Inflammatory macrophage (primary cell): ENCODE measurements at regions not wholly inside any gene's neighbourhood (a gene's known extent, or its start where the extent isn't known, plus 50 kb on each side); places are given as distances from the start of the nearest gene placed in this dataset.
"Not testable (repeated sequence)": the region's sequence is repeated elsewhere in the genome, so short reads cannot be mapped to it uniquely, and the experiment has no call there.

Experiments used
- DNase-seq, 2 donors: peaks; one replicate each; pipeline ENCODE4 v3.0.0-alpha.2; 2020 to 2022

DNA sequence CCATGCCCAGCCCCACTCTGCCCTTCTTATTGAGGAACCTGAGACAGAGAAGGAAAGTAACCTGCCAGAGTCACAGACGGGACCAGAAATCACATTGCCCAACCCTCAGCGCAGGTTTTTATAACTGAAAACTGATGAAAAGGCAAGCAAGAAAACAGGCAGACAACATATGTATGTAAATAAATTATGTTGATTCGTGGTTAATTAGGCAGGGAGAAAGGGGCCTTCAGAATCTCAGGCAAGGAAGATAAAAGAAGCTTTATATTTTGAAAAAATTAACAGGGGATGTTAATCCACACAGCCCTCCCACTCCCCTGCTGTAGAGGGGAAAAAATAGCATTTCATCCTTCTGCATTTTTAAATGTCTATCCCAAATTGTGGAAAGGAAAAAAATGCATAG lies 378.5 kb downstream of the PIK3C3 start:
- DNase-seq = no peak

DNA sequence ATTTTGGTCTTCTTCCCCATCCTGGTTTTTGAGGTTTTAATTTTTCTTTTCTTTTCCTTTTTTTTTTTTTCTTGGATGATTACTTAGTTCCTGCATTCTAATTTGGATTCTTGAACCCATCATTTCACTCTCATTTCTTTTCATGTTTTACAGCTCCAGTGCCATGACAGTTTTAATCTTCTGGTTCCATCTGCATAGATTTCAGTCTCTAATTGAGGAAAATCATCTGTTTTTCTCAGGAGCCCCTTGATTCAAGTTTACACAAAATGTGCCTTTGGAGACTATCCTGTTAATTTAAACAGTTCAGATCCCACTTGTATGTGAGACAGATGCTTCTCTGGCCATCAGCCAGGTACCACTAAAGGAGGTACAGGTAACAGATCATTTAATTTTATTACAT lies 379.9 kb downstream of the PIK3C3 start:
- no peak for DNase-seq

DNA sequence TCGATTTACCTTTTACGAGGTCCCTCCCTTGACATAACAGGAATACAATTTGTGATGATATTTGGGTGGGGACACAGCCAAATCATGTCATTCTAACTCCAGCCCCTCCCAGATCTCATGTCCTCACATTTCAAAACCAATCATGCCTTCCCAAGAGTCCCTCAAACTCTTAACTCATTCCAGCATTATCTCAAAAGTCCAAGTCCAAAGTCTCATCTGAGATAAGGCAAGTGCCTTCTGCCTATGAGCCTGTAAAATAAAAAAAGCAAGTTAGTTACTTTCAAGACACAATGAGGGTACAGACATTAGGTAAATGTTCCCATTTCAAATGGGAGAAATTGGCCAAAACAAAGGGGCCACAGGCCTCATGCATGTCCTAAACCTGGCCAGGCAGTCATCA lies 381.1 kb downstream of the PIK3C3 start:
- DNase-seq = no peak

DNA sequence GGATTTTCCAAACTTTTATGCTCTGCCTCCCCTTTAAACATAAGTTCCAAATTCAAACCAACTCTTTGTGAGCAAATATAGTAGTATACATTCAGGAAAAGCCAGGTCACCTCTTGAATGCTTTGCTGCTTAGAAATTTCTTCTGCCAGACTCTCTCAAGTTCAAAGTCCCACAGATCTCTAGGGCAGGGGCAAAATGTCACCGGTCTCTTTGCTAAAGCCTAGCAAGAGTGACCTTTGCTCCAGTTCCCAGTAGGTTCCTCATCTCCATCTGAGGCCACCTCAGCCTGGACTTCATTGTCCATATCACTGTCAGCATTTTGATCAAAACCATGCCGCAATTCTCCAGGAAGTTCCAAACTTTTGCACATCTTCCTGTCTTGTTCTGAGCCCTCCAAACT lies 382.3 kb downstream of the PIK3C3 start:
- DNase-seq = not testable (repeated sequence)

DNA sequence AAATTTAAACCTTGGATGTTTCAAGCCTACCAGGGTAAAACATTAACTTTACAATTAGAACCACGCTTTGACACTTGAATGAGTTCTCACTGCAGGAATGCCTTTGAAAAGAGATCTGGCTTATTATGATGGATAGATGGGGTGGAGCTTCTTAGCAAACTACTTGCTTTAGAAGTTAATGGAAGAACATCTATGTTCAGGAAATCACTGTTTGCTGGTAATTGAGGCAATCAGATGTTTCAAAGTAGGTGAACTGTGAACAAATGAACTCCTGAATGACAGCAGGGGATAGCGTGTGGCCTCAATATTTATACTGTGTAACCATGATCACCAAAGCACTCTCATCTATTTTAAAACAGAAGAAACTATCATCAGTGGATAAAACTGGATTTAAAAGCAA lies 383.6 kb downstream of the PIK3C3 start:
- DNase-seq = no peak

DNA sequence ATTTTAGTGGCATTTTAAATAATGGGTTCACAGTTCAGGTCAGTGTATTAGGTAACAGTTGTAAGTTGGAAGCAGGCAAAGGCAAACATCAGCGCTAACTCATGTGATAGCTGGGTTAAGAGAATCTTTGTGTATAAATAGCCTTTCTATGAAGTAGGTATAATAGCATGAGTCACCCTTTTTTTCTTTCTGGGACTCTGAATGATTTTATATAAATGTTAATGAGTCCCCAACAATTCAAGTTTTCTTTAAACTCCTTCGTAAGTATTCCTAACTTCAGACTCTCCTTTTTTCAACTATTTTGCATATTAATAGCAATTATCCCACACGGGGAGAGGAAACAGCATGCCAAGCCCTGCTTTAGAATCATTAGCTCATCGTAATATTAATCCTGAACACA lies 384.3 kb downstream of the PIK3C3 start:
- DNase-seq = no peak

DNA sequence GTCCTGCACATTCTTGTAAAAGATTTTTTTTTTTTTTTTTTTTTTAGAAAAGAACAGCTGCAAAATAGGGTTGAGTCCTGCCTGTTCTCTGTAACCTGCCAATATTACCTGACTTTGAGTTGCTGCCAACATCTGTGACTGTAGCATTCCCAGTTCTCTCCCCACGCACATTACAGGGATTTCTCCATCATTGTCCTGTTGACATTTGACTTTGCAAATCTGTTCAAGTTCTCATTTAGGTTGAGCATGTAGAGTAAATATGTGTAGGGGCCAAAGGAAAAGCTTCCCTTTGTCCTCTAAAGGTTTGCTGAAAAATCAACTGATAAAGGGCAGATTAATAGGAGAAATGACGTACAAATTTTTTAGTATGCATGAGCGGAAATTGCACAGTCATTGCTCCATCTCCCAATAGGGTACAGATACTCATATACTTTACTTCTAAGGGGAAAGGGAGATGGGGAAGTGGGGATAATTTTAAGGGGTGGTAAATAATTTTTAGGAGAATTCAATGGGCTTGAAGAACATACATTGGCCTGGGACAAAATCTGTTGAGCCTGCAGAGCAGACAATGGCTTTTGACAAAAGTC lies 385.5 kb downstream of the PIK3C3 start:
- DNase-seq = no peak

DNA sequence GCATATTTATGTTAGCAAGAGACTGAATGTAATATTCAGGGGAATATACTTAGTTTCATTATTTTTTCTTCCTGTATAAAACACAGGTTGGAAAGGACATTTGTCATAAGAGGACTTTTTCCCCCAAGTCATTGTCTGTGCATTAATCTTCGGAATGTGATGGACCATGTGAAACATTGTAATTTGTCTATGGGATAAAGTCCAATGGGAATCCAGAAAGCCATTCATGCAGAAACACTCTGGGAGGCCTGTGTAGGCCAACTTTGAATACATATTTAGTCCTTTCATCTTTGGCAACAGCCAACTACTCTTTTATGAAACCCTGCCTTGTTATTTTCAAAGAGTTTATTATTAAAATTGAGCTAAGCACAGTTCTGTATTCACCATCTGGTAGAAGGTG lies 386.4 kb downstream of the PIK3C3 start:
- no peak for DNase-seq

DNA sequence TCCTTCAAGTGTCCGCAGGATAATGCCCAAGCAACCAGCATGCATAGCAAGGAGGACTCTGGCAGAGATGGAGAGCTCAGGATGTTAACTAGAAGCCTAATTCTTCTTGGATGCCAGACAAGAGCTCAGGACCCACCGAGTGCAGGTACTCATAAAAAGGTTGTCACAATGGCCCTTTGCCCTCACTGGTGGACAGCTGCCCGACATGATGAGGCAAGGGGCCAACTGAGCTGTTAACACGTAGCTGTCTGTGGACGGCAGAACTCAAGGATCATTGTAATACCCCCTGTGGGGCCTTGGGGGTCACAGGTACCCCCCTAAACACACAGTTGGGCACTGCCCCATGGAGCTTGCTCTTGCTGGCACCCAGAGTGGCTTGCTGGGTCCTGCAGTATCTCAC lies 393.7 kb downstream of the PIK3C3 start:
- DNase-seq = no peak

DNA sequence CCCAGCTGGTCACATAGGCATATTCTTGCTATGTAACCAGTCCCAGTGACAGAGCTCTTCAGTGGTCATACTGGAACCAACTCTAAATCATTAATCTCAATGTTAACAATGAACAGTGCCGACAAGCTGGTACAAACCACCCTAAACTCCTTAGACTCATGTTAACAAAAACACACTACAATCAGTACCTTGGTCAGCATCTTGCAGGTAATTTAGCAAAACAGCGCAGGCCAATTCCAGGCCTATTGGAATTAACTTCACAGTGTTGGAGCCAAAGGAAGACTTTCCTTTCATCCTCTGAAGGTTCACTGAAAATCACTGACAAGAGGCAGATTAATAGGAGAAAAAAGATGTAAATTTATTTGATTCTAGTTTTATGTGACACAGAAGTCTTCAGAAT lies 396.4 kb downstream of the PIK3C3 start:
- no peak for DNase-seq

DNA sequence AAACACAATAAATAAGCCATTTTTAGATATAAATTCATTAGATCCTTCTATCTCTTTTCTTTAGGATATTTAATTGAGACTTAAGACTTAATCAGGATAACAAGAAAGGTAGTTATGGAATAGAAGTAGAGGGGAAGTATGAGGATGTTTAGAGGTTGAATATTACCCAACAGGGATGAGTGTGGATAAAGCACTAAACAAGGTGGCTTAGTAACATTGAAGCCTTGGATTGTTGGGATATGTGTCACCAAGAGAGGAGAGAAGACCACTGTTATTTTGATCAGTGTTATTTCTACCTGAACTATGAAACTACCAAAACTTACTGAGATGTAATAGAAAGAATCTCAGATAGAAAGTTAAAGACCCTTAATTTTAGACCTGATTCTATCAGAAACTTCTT lies 405.7 kb downstream of the PIK3C3 start:
- DNase-seq = no peak

DNA sequence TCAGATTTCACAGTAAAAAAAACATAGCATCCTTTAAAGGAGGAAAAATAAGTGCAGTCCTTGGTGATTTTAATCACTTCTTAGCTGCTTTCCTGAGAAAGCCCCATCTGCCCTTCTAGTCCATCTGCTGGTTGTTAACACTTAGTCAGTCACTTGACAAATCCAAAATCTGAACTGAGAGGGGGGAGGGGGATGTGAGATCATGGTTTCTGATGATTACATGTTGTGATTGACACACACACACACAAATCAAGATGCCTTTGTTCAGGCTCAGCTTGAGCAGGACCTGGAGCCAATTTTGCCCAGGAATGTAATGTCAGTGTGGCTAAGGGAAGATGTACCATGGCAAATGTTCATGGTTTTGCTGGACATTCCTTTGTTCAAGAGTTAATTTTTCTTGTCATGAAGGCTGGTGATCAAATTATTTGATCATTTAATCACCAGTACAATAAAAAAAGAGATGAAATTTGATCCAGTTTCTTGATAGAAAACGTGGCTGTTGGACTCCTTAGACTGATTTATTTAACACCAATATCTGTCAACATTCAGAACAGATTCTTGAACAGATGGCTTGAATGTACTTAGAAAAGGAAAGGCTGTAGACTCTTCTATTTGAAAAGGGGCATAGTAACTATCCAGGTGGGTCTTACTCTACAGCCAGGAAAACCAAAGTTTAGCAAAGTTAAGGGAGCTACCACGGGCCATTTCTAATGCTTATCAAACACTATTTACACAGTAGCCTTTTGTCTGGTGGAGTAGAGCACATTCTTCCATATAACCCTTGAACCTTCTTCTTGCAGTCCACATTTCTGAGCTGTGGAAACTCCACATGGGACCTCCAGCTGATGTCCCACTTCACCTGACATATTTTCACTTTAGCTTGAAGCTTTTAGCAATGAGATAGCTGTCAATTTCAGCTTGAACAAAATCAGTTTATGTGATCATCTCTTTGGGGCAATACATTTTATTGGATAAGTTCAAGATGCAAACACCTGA lies 408.7 kb downstream of the PIK3C3 start:
- DNase-seq = no peak

DNA sequence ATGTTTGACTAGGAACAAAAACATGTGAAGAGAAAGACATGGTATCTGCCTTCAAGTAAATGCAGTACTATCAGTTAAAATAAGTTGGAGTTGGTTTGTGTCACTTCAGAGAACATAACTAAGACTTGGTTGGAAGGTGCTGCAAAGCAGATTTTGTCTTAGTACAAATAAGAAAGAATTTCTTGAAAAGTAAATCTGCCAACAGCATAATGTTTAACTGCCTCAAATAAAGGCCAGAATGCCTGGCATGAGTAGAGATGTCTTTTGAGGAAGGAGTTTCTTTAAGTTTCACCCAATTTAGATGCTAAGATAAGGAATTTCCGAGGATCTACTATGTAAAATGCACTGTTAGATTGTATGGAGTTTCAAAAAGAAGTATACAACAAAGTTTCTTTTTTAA lies 409.7 kb downstream of the PIK3C3 start:
- DNase-seq = no peak

DNA sequence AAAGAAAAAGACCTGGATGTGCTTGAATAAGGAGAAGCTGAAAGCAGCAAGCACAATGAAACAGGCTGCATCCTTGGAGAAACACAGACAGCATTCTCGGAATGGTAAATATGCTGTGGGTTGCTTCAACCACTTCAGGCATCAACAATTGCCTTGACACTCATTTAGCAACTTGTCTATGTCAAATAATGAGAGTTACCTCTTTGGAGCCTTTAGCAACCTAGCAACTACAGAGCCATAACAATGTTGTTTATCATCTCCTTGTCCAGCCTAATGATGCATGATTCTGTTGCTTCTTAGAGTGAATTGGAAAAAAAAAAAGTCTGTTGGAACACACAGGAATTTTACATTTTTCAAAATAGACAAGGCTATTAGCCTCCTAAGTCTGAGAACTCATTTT lies 410.6 kb downstream of the PIK3C3 start:
- DNase-seq = no peak

DNA sequence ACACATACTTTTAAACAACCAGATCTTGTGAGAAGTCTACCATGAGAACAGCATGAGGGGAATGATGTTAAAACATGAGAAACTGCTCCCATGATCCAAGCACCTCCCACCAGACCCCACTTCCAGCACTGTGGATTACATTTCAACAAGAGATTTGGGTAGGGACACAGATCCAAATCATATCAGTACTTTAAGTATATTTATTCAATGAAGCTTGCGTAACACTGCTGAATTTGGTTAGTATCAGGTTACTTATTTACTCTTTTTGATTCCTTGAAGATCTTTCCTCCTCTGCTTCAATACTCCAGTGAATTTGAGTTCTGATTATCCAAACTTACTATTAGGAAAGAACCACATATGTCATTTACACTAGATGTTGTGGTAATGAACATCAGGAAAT lies 418.6 kb downstream of the PIK3C3 start:
- DNase-seq = no peak

DNA sequence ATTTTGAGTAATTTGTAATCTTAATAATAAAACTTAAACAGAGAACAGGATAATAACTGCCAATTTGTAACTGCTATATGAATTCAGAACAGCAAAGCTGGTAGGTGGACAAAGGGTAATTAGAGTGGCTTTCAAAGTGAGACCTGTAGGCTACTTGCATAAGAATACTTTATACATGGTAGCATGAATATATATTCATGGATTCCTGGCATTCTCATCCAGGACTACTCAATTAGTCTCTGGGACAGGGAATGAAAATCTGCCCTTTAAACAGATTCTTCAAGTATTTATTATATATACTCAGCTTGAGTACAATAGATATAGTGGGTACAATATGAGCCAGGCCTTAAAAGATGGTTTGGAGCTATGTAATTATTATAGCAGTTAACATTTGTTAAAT lies 419.9 kb downstream of the PIK3C3 start:
- DNase-seq = no peak

DNA sequence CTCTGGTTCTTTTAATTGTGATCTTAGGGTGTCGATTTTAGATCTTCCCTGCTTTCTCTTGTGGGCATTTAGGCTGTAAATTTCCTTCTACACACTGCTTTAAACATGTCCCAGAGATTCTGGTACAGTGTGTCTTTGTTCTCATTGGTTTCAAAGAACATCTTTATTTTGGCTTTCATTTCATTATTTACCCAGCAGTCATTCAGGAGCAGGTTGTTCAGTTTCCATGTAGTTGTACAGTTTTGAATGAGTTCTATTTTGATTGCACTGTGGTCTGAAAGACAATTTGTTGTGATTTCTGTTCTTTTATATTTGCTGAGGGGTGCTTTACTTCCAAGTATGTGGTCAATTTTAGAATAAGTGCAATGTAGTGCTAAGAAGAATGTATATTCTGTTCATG lies 423.8 kb downstream of the PIK3C3 start:
- DNase-seq = not testable (repeated sequence)

DNA sequence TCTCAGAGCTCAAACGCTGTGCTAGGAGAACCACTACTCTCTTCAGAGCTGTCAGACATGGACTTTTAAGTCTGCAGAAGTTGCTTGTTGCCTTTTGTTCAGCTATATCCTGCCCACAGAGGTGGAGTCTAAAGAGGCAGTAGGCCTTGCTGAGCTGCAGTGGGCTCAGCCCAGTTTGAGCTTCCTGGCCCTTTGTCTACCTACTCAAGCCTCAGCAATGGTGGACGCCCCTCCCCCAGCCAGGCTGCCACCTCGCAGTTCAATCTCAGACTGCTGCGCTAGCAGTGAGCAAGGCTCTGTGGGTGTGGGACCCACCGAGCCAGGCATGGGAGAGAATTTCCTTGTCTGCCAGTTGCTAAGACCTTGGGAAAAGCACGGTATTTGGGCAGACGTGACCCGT lies 426.2 kb downstream of the PIK3C3 start:
- DNase-seq = not testable (repeated sequence)

DNA sequence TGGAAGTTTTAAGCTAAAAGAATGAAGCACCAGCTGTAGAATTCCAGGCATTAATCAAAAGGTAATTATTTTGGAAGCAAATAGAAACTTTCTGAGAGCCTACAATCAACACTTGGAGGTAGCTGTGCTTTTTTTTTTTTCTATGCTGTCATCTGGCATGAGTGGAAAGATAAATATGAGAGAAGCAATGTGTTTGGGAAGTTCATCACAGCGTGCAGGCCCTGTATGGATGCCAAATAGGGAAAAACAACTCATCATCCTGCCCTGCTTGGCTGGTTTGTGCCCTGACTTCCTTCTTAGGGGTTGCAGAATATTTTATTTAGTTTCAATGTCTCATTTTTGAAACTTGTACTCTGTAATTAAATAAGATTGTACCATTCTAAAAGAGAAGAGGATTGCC lies 437.4 kb downstream of the PIK3C3 start:
- DNase-seq = no peak

DNA sequence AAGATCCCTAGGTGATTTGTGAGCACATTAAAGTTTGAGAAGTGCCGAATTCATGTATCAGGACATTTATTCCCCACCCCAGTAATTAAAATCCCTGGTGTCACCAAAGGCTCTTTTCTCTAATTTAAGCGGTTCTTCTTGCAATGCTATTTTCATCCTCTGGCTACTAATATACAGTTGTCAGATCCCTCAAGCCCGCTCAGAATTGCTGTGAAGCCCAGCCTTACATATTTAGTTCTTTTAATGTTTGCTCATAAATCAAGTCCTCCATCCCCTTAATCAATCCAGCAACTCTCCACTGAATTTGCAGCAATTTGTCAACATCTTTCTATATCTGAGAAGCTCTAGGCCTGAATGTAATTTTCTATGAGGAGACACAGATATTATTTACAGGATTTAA lies 437.9 kb downstream of the PIK3C3 start:
- no peak for DNase-seq

DNA sequence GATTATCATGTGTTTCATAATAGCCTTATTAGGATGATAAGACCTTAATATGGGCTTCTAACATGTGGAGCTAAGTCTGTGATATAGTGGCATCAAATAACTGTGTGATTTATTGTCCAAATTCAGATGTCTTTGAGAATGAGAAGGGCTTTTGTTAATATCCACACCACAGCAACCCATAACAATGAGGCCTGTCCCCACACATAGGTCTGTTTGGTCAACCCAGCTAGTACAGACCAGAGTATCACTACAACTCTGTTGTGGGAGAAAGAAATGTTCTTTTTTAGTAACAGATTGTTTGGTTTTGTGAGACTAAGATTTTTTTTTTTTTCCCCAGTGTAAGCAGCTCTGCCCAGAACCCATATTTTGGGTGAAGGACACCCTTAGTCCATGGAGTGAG lies 439.2 kb downstream of the PIK3C3 start:
- DNase-seq = no peak

DNA sequence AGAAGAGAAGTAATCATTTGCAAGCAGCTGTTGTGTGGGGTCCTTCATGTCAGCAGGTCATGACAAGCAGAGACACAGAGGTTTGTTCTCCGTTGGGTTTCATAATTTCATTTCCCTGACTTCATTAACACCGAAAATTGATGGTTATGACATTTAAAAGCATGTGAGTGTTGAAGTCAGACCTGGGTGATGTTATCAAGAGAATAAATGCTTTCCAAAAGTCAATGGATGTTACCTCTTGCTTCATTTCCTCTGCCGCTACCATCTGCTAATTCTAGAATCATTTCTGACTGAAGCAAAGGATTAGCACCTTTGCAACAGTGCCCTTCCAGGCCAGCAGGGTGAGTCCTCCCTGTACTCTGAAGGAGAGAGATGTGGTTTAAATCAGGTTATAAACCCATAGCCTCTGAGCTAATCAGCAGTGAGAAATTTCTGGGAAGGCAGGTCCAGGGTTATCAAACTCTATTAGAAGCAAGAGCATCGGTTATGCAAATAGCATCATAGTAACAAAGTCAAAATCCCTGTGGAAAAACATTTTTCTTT lies 446.2 kb downstream of the PIK3C3 start:
- no peak for DNase-seq

DNA sequence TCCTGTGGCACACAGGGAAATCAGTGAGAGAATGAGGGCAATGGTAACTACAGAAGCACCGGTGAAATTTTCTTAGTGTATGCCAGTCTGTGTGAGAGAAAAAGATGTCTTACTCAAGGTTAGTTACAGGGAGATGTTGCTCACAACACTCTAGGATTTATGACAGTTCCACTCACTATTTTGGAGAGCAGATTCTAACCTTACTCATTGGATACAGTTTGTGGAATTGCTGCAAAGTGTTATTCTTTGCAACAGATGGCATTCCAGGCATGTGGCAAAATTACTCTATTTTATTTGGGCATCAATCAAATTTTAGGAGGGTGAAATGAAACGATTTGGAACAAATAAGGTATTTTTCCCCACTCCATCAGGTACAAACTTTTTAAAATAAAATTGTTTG lies 449.1 kb downstream of the PIK3C3 start:
- DNase-seq = no peak

DNA sequence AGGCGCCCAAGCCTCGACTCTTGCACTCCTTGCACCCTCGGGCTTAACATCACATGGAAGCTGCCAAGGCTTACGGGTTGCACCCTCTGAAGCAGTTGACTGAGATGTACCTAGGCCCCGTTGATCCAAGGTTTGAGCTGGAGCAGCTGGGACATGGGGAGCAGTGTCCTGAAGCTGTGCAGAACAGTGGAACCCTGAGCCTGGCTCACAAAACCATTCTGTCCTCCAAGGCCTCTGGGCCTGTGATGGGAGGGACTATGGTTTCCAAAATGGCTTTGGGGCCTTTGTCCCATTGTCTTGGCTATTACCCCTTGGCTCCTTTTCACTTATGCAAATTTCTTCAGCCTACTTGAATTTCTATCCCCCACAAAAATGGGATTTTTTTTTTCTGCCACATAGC lies 454.0 kb downstream of the PIK3C3 start:
- no peak for DNase-seq
